Aorta (tissue), 5 donors: ENCODE measurements at regions not wholly inside any gene's neighbourhood (a gene's known extent, or its start where the extent isn't known, plus 50 kb on each side); places are given as distances from the start of the nearest gene placed in this dataset.

Experiments used
- ATAC-seq: fragments of 200-7000 bp; cut with Tn5 transposase; one replicate; pipeline ENCODE4 v1.9.1; 2022; ENCODE audit warnings: moderate library complexity; ENCODE audit not compliant: low FRiP score
- DNase-seq, 2 donors: peaks; one replicate each; pipeline ENCODE4 v3.0.0-alpha.2; 2020
- H3K27ac ChIP-seq, 2 donors: one replicate each; pipeline ENCODE4 v1.5.1; 2013; ENCODE audit warnings: low read length in 2 of 2, mild to moderate bottlenecking in 2 of 2, moderate library complexity in 2 of 2, control low read depth in 1 of 2, inconsistent platforms in 1 of 2, low read depth in 1 of 2
- H3K27me3 ChIP-seq, 2 donors: one replicate each; pipeline ENCODE4 v1.6.1; 2013; ENCODE audit warnings: control low read depth in 1 of 2, low read length in 1 of 2, mild to moderate bottlenecking in 1 of 2, moderate library complexity in 1 of 2; ENCODE audit not compliant: insufficient read depth in 2 of 2, control insufficient read depth in 1 of 2
- H3K36me3 ChIP-seq, 2 donors: one replicate each; pipeline ENCODE4 v1.6.1; 2013; ENCODE audit warnings: control low read depth in 1 of 2, low read length in 1 of 2, mild to moderate bottlenecking in 1 of 2; ENCODE audit not compliant: insufficient read depth in 2 of 2, control insufficient read depth in 1 of 2
- H3K4me1 ChIP-seq, 2 donors: one replicate each; pipeline ENCODE4 v1.6.1; 2013; ENCODE audit warnings: low read length in 2 of 2, control low read depth in 1 of 2, mild to moderate bottlenecking in 1 of 2, moderate library complexity in 1 of 2; ENCODE audit not compliant: insufficient read depth in 2 of 2, control insufficient read depth in 1 of 2
- H3K4me3 ChIP-seq, 2 donors: one replicate each; pipeline ENCODE4 v1.5.1; 2013; ENCODE audit warnings: low read length in 2 of 2, control low read depth in 1 of 2, mild to moderate bottlenecking in 1 of 2
- H3K9me3 ChIP-seq: one replicate; pipeline ENCODE4 v1.6.1; 2013; ENCODE audit warnings: mild to moderate bottlenecking, low read length; ENCODE audit not compliant: control insufficient read depth
- WGBS, 2 donors: extraction: QIAGEN DNeasy Blood & Tissue Kit; methylation state at CpG; one replicate each; pipeline ENCODE4 v1.1.7; 2013; 5-methylcytosine and 5-hydroxymethylcytosine counted together
- intact Hi-C, 2 donors: fragments of 100-400 bp; cut with DNase I; formaldehyde crosslinking; loops; one replicate each; pipeline versions ENCODE4 v1.14.2 to v1.15.0; 2022
- donor health status: healthy with polysubstance abuse.
- donor health status: Bipolar disorder and iron deficiency.
- donor health status: DM: no; HTN: no; CAD: no.
- donor health status: DM: no; HTN: no; CAD: no.
- donor health status: DM: yes; HTN: yes; CAD: no.

DNA sequence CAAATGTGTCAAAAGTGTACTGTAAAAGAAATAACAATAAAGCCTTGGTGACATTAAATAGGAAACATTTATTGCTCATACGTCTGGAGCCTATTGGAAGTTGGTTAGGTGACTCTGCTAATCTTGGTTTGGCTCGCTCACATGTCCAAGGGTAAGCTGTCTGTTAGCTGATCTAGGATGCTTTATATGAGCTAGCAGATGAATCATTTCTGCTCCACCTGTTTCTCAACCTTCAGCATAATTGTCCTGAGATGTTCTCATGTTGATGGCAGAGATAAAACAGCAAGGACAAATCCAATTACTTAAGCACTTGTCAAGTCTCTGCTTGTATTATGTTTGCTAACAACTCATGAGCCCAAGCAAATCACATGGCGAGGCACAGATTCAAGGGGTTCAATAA is 56.0 kb upstream of the CD53 start:
- no peak for ATAC-seq
- Histone ChIP-seq H3K9me3 (no peaks in the 10 kb centered on the region), H3K27ac (no peak overlapping the region), H3K36me3 (no peaks in the 10 kb centered on the region), H3K4me3 (no peak overlapping the region), H3K4me1 (no peaks in the 10 kb centered on the region), H3K27me3 (no peaks in the 10 kb centered on the region)
- 71 to 72% methylated on average over 3 of the region's 3 CpGs for WGBS, 2 donors
- intact Hi-C loops: no loop called here
- no peak for DNase-seq

DNA sequence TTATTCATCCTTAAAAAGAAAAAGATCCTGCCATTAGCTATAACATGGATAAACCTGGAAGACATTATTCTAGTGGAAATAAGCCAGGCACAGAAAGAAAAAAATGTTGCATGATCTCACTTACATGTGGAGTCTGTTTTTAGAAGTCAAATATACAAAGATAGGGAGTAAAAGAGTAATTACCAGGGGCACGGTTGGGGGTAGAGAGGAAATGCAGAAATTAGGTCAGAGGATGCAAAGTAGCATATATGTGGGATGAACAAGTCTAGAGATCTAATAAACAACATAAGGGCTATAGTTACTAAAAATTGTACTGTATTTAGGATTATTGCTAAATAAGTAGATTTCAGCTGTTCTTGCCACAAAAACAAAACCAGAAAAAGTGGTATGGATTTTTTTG is 61.4 kb upstream of the CD53 start:
- Histone ChIP-seq H3K9me3 (no peaks in the 10 kb centered on the region), H3K4me3 (no peak overlapping the region), H3K27ac (no peak overlapping the region), H3K4me1 (no peaks in the 10 kb centered on the region), H3K27me3 (no peaks in the 10 kb centered on the region), H3K36me3 (no peaks in the 10 kb centered on the region)
- ATAC-seq: no peak
- intact Hi-C loops: no loop called here
- no peak for DNase-seq
- WGBS, 2 donors: 14 to 29% methylated on average over 1 of the region's 1 CpG

DNA sequence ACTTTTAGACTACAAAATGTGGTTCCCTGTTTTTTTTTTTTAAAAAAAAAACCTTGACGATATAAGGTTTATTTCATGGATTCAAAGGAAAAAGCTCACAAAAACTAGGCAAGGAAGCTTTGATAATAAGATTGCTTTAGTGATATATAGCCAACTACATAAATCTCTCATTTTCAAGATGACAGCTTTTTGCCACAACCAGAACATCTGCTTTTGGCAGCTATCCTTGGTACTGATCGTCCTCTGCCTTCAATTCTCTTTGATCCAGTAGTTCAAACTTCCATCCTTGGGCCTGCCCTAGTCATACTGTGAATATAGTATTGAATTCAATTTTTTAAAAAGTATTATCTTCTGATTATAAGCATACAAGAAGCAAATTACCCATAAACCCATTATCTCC is 72.9 kb upstream of the CD53 start:
- Histone ChIP-seq H3K27ac (no peak overlapping the region), H3K27me3 (no peaks in the 10 kb centered on the region), H3K4me1 (no peaks in the 10 kb centered on the region), H3K9me3 (peaks cover 2% of the 10 kb centered on the region), H3K4me3 (no peak overlapping the region), H3K36me3 (no peaks in the 10 kb centered on the region)
- intact Hi-C loops: no loop called here
- ATAC-seq (no peak), DNase-seq (no peak)
- 55 to 58% methylated on average over 2 of the region's 2 CpGs for WGBS, 2 donors

DNA sequence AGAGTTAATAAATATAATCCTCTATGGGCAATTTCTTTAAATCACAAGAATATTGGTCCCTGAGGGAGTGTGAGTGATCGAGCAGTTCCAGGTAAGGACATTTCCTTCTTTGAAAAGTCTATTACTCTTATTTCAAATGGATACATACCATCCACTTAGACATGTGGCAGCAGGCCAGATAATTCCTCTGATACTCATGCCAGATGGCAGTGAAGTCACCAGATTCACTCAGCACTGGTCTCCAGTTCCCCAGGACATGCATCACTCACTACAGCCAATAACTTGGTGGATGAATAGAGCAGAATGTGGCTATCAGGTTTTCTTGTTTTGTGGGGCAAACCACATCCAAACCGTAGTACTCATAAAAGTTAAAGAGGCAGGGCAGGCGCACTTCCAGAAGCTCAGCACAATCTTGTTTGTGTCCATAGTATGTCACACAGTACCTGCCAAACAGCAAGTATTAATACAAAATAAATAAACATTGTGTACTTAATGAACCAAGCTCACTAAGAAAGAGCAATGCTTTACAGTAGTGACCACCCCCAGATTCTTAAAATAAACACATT is 74.2 kb upstream of the CD53 start:
- ATAC-seq (no peak), DNase-seq (no peak)
- no peaks in the 10 kb centered on the region for H3K36me3 ChIP-seq
- 58 to 70% methylated on average over 3 of the region's 3 CpGs for WGBS, 2 donors
- no peak overlapping the region for H3K4me3 ChIP-seq
- no peaks in the 10 kb centered on the region for H3K4me1 ChIP-seq
- H3K27ac ChIP-seq: no peak overlapping the region
- H3K9me3 ChIP-seq: peaks cover 2% of the 10 kb centered on the region
- no peaks in the 10 kb centered on the region for H3K27me3 ChIP-seq
- intact Hi-C loops: no loop called here

DNA sequence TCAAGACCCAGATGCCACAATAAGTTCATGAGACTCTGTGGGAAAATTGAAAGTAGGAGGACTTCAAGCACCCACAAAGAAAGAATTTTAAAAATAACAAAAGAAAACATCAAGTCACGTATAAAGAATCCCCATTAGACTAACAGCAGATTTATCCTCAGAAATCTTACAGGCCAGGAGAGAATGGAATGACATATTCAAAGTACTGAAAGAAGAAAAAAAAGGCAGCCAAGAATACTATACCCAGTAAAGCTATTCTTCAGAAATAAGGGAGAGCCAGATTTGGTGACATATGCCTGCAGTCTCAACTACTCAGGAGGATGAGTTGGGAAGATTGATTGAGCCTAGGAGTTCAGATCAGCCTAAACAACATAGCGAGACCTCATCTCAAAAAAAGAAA is 84.3 kb upstream of the CD53 start:
- Histone ChIP-seq H3K4me1 (no peaks in the 10 kb centered on the region), H3K4me3 (no peak overlapping the region), H3K27ac (no peak overlapping the region), H3K9me3 (peaks cover 6% of the 10 kb centered on the region), H3K36me3 (no peaks in the 10 kb centered on the region), H3K27me3 (no peaks in the 10 kb centered on the region)
- ATAC-seq: no peak
- WGBS, 2 donors: 58 to 60% methylated on average over 2 of the region's 2 CpGs
- intact Hi-C loops: no loop called here
- DNase-seq: no peak

DNA sequence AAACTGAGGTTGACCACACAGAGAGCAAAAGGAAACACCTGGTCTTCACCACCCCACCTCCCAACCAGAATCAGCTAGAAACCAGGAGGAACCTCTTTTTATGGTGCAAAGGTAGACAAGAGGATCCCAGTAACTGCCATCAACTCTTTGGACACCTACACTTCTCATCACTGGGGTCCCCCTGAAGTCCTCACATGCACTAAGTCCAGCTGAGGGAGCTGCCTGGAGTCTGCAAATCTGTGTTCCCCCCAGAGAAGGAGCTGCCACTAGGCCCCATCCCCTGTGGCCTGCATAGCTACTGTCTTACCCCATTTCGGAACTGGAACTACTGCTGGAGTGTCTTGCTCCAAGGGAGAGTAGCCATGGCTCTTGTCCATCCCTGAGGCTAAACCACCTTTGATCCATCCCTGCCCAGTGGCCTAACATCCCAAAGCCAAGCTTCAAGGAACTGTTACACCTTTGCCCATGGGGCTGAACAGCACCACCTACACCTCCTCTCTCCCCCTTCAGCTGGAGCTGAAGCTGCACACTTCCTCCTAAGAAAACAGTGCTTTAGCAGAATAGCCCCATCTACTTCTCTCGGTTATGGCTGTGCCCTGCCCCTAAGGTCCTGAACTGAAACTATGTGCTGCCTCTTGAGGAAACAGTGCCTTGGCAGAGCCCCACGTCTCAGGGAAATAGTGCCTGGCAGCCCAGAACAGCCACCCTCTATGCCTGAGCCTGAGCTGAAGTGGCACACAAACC is 85.4 kb upstream of the CD53 start:
- Histone ChIP-seq H3K9me3 (peaks cover 6% of the 10 kb centered on the region), H3K36me3 (no peaks in the 10 kb centered on the region), H3K27ac (no peak overlapping the region), H3K4me3 (no peak overlapping the region), H3K27me3 (no peaks in the 10 kb centered on the region), H3K4me1 (no peaks in the 10 kb centered on the region)
- intact Hi-C loops: no loop called here
- DNase-seq: no peak
- no peak for ATAC-seq
- WGBS, 2 donors: 35 to 40% methylated on average over 3 of the region's 3 CpGs

DNA sequence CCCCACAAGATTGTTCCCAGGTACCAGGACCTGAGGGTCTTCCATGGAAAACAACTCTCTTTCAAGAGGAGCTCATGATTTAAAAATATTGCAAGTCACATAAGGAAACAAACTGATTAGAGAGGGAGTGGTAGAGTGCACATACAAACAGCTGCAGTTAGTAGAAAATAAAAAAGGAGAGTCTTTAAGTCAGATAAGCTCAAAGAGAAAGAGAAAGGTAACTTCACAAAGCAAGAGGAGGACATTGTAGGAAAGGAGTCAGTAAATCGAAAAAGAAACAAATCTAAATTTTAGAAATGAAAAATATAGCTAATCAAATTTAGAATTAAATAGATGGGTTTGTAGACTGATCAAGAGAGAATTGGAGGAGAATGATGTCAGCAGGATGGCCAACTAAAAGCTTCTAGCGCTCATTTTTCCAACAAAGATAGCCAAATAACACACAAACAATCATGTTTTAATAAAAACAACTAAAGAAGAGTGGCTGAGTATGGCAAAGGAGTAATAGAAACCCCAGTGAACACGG is 86.1 kb upstream of the CD53 start:
- ATAC-seq: no peak
- no peaks in the 10 kb centered on the region for H3K4me1 ChIP-seq
- no peak overlapping the region for H3K4me3 ChIP-seq
- WGBS, 2 donors: 60 to 64% methylated on average over 3 of the region's 3 CpGs
- no peaks in the 10 kb centered on the region for H3K36me3 ChIP-seq
- H3K27ac ChIP-seq: no peak overlapping the region
- intact Hi-C loops: no loop called here
- no peak for DNase-seq
- no peaks in the 10 kb centered on the region for H3K27me3 ChIP-seq
- H3K9me3 ChIP-seq: peaks cover 6% of the 10 kb centered on the region

DNA sequence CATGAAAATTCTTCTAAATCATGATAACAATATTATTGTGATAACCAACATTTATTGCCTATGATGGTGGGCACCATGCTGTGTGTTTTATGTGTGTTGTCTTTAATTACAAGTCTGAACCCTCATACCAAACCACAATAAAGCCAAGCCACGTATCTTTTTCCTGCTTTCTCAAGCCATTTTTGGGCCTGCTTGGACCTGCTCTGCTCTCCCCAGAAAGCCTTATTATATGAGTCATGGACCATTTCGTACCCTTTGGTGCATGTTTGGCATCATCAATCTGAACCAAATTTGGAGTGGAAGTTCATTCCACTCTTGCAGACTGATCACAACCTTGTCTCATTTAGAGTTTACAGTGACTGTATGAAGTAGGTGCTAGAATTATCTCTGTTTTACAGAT is 87.3 kb upstream of the CD53 start:
- no peaks in the 10 kb centered on the region for H3K27me3 ChIP-seq
- DNase-seq (no peak), ATAC-seq (no peak)
- H3K4me1 ChIP-seq: no peaks in the 10 kb centered on the region
- no peak overlapping the region for H3K27ac ChIP-seq
- intact Hi-C loops: no loop called here
- no peaks in the 10 kb centered on the region for H3K36me3 ChIP-seq
- no peak overlapping the region for H3K4me3 ChIP-seq
- WGBS, 2 donors: 33% methylated on average over 2 of the region's 2 CpGs
- H3K9me3 ChIP-seq: peaks cover 5% of the 10 kb centered on the region

DNA sequence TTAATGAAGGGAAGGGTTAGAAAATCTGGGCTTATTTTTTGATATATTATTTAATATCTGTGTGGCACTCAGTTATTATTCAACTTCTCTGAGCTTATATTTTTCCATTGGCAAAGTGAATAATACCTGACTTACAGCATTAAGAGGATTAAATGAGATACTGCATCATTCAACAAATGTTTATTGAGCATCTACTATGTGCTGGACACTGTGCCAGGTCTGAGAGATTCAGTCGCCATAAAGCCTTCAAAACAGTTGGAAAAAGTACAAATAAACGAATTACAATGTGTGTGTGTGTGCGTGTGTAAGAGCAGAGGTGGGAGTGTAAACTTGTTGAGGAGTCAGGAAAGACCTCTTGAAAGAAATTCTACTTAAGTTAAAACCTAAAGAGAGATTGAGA is 87.9 kb upstream of the CD53 start:
- Histone ChIP-seq H3K4me1 (no peaks in the 10 kb centered on the region), H3K27me3 (no peaks in the 10 kb centered on the region), H3K4me3 (no peak overlapping the region), H3K9me3 (peaks cover 5% of the 10 kb centered on the region), H3K27ac (no peak overlapping the region), H3K36me3 (no peaks in the 10 kb centered on the region)
- no peak for ATAC-seq
- 49 to 51% methylated on average over 3 of the region's 3 CpGs for WGBS, 2 donors
- intact Hi-C loops: no loop called here
- no peak for DNase-seq
